ENCODE measurements at regions not wholly inside any gene's neighbourhood (a gene's known extent, or its start where the extent isn't known, plus 50 kb on each side); places are given as distances from the start of the nearest gene placed in this dataset.
"Not testable (repeated sequence)": the region's sequence is repeated elsewhere in the genome, so short reads cannot be mapped to it uniquely, and the experiment has no call there.

DNA sequence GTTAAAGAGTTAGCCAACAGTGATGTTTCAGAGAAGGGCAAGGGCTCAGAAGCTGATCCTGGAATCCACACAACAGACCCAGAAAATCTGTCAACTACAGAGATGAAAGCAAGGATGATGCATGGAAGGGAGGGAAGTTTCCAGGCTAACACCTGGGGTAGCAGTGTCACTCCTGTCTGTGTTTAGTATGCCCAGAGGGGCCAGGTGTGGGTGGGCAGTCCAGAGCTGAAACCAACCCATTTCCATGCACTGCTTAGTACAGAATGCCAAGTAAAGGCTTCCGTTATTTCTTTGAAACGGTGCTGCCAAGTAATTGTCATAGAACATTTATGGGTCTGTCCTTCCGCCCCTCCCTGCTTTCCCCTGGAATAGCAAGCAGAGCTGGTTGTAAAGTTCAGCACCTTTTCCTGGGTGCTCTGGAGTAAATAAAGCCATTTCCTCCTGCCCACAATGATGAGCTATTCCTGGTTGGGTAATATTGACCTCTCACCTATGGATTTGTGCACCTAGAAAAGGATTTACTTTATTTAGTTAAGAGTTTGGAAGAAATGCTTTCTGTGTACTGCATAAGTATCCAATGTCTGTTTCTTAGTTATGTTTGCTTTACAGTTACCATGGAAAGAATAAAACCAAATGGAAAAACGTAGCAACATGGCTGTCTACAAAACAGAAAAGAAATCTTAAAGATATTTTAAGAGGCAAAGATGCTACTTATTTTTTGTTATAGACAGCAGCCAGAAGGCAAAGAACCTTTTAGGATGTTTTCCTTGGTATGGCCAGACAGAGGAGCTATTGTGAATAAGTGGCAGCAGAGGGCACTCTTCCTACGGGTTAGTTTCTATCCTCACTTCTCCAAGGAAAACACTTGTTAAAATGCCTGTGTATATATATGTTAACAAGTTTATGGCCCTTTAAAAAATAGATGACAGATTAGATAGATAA is 71.7 kb downstream of the PRR15 start:
- H3K9ac ChIP-seq (ENCODE audit: control insufficient read depth, insufficient read depth, low read length); BruUV-seq (replicated peaks); H2AFZ ChIP-seq (ENCODE audit: control insufficient read depth, low read depth, low read length); H3K4me3 ChIP-seq; H3K27me3 ChIP-seq (replicated peaks in 1 of 2; ENCODE audit: control insufficient read depth in 2 of 2, insufficient read depth in 2 of 2, low read length in 1 of 2); H4K20me1 ChIP-seq (ENCODE audit: control insufficient read depth, insufficient read depth); POLR2A ChIA-PET; H3K4me2 ChIP-seq (ENCODE audit: control insufficient read depth, insufficient read depth); H3K9me3 ChIP-seq (replicated peaks; ENCODE audit: control insufficient read depth, insufficient read depth, low read length); intact Hi-C loops (cut with micrococcal nuclease; ENCODE audit: unreplicated experiment); H3K4me1 ChIP-seq (ENCODE audit: control insufficient read depth, insufficient read depth, low read length); H3K36me3 ChIP-seq (ENCODE audit: control insufficient read depth in 2 of 2, insufficient read depth in 2 of 2, low read length in 1 of 2); H3K79me2 ChIP-seq (ENCODE audit: control insufficient read depth, insufficient read depth, low read length); H3K27ac ChIP-seq (ENCODE audit: control insufficient read depth, insufficient read depth); DNase-seq (ENCODE audit: low read depth, low spot score); ATAC-seq: not testable (repeated sequence)
- in situ Hi-C loops (cut with MboI): loop anchor here (25.0 kb wide), 1 partner anchor 427 kb away; no protein-coding TSS in a partner anchor
- SMC1A ChIA-PET (ENCODE audit: uncharacterized antibody, unreplicated experiment): interaction anchor here (0.9 to 1.2 kb wide), 2 partner anchors 427 kb away, joined by 3 to 5 read pairs; no protein-coding TSS in a partner anchor
- RAD21 ChIA-PET (ENCODE audit: unreplicated experiment): interaction anchor here (2.0 kb wide), 1 partner anchor 286 kb away, joined by 5 read pairs; no protein-coding TSS in a partner anchor
- CTCF ChIA-PET: interaction anchor here (0.7 to 2.5 kb wide), 4 partner anchors 112 to 426 kb away, joined by 3 to 9 read pairs (median 7); no protein-coding TSS in a partner anchor
- TF ChIP-seq, protein P1, sequence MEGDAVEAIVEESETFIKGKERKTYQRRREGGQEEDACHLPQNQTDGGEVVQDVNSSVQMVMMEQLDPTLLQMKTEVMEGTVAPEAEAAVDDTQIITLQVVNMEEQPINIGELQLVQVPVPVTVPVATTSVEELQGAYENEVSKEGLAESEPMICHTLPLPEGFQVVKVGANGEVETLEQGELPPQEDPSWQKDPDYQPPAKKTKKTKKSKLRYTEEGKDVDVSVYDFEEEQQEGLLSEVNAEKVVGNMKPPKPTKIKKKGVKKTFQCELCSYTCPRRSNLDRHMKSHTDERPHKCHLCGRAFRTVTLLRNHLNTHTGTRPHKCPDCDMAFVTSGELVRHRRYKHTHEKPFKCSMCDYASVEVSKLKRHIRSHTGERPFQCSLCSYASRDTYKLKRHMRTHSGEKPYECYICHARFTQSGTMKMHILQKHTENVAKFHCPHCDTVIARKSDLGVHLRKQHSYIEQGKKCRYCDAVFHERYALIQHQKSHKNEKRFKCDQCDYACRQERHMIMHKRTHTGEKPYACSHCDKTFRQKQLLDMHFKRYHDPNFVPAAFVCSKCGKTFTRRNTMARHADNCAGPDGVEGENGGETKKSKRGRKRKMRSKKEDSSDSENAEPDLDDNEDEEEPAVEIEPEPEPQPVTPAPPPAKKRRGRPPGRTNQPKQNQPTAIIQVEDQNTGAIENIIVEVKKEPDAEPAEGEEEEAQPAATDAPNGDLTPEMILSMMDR (IDR thresholded peaks at IDR 0.05 in 2 of 3, conservative IDR thresholded peaks at IDR 0.05 in 1 of 3; ENCODE audit: control insufficient read depth in 2 of 3, extremely low read depth in 1 of 3, insufficient read depth in 1 of 3, low read depth in 3 of 3, low read length in 3 of 3): peak in 2 of 3 experiments; percentile 18 to 20; a peak in 3 of 6 replicates
- TF ChIP-seq RAD21 (IDR thresholded peaks at IDR 0.05; ENCODE audit: insufficient read depth, low read depth, low read length): peak; percentile 31; the same call in 1 of the 2 replicates
- peak; percentile 65 for FAIRE-seq
- 23% methylated on average over 5 of the region's 5 CpGs for WGBS (ENCODE audit: insufficient coverage, insufficient replicate concordance, low lambda C conversion rate, missing lambda C conversion rate)

All from GM12878 (cell line).